HepG2 (cell line): ENCODE measurements at regions not wholly inside any gene's neighbourhood (a gene's known extent, or its start where the extent isn't known, plus 50 kb on each side); places are given as distances from the start of the nearest gene placed in this dataset.

ENCODE experiments used
- ATAC-seq: fragments of 200-7000 bp; cut with Tn5 transposase; 3 replicates; pipeline ENCODE4 v1.9.1; 2020; ENCODE audit warnings: mild to moderate bottlenecking, moderate library complexity
- BruUV-seq: library from RNA; stranded (reverse); fragments of 400-500 nt; replicated peaks from 2 replicates; lab custom pipeline; 2021; lab: Mats Ljungman, UMichigan
- CTCF ChIA-PET: fragments of 300-600 bp; formaldehyde crosslinking; extraction: SDS; loops from one replicate; lab custom pipeline; 2021; ENCODE audit warnings: low total read pairs, inconsistent platforms, low intra/inter-chr PET ratio; lab: Yijun Ruan, JAX
- POLR2A ChIA-PET: fragments of 350-600 bp; sonication (Branson Sonifier 250); formaldehyde crosslinking; loops from one replicate; lab custom pipeline; 2020; ENCODE audit warnings: antibody characterized with exemption, inconsistent platforms; lab: Yijun Ruan, JAX
- DNase-seq: peaks from one replicate; pipeline ENCODE4 v3.0.0-alpha.2; 2015; ENCODE audit warnings: low spot score
- FAIRE-seq: peaks from 3 replicates; lab custom pipeline; 2011; peaks lifted over from hg19 to GRCh38; lab: Jason Lieb, UNC
- H2AFZ ChIP-seq: one replicate; pipeline ENCODE4 v1.6.1; 2011; ENCODE audit warnings: low read length, inconsistent platforms
- H3K27ac ChIP-seq: fragments of 300-600 bp; 3 replicates; pipeline ENCODE4 v1.8.0; 2011; ENCODE audit warnings: mixed run types, mild to moderate bottlenecking, mixed read lengths, low read length, inconsistent platforms; ENCODE audit not compliant: insufficient read depth; ENCODE audit errors: extremely low read length
- H3K27me3 ChIP-seq, 2 experiments: fragments of 200-600 bp in 1 of 2; 2 replicates in 1 of 2; 3 replicates in 1 of 2; pipeline versions ENCODE4 v1.6.0 to v1.8.0; 2011; ENCODE audit warnings: low read length in 2 of 2, mild to moderate bottlenecking in 2 of 2, moderate library complexity in 2 of 2, inconsistent platforms in 1 of 2; ENCODE audit not compliant: insufficient read depth in 2 of 2, control insufficient read depth in 1 of 2
- H3K36me3 ChIP-seq, 2 experiments: fragments of 200-600 bp in 1 of 2; replicated peaks in 1 of 2; 2 replicates in 1 of 2; 3 replicates in 1 of 2; pipeline versions ENCODE4 v1.5.1 to v1.8.0; 2011; ENCODE audit warnings: low read length in 2 of 2, inconsistent platforms in 1 of 2; ENCODE audit not compliant: insufficient read depth in 2 of 2, control insufficient read depth in 1 of 2
- H3K4me1 ChIP-seq: 2 replicates; pipeline ENCODE4 v1.5.1; 2012; ENCODE audit warnings: low read length, inconsistent platforms; ENCODE audit not compliant: insufficient read depth
- H3K4me2 ChIP-seq: 2 replicates; pipeline ENCODE4 v1.6.0; 2011; ENCODE audit warnings: low read depth, low read length, inconsistent platforms
- H3K4me3 ChIP-seq, 3 experiments: fragments of 200-600 bp in 1 of 3; sonication (generic), shearing (Covaris generic) in 1 of 3; replicated peaks in 1 of 3; 2 replicates each; pipeline ENCODE4 v1.5.1; 2011 to 2016; ENCODE audit warnings: low read length in 3 of 3, inconsistent platforms in 2 of 3, low read depth in 2 of 3, mild to moderate bottlenecking in 2 of 3, control low read depth in 1 of 3, mixed read lengths in 1 of 3; ENCODE audit not compliant: insufficient read depth in 1 of 3
- H3K79me2 ChIP-seq: one replicate; pipeline ENCODE4 v1.6.1; 2011; ENCODE audit warnings: low read length, inconsistent platforms; ENCODE audit not compliant: insufficient read depth
- H3K9ac ChIP-seq: 2 replicates; pipeline ENCODE4 v1.6.0; 2011; ENCODE audit warnings: mild to moderate bottlenecking, low read depth, low read length, inconsistent platforms; ENCODE audit not compliant: insufficient read depth
- H3K9me3 ChIP-seq: 2 replicates; pipeline ENCODE4 v1.5.1; 2012; ENCODE audit warnings: mild to moderate bottlenecking, low read length
- H4K20me1 ChIP-seq: 2 replicates; pipeline ENCODE4 v1.6.0; 2011; ENCODE audit warnings: inconsistent platforms, mild to moderate bottlenecking, low read length, moderate library complexity; ENCODE audit not compliant: insufficient read depth
- FOXA3 ChIP-seq: IDR thresholded peaks from 2 replicates; pipeline ENCODE4 v1.6.1; 2016; ENCODE audit warnings: missing genetic modification reagents, missing compliant biosample characterization
- GATA4 ChIP-seq: sonication (generic); IDR thresholded peaks from 2 replicates; pipeline ENCODE4 v1.6.1; 2016; ENCODE audit warnings: antibody characterized with exemption, low read depth, borderline replicate concordance
- MAFF ChIP-seq: IDR thresholded peaks from 2 replicates; pipeline ENCODE4 v1.6.1; 2011; ENCODE audit warnings: low read depth, low read length, improper control_type of control experiment
- RBAK ChIP-seq: sonication (generic); formaldehyde crosslinking; IDR thresholded peaks from 2 replicates; pipeline ENCODE4 v1.5.1; 2020; ENCODE audit warnings: mild to moderate bottlenecking, missing genetic modification reagents
- RXRB ChIP-seq: IDR thresholded peaks from 2 replicates; pipeline ENCODE4 v1.6.1; 2016; ENCODE audit warnings: borderline replicate concordance, missing genetic modification reagents, missing compliant biosample characterization
- TFDP1 ChIP-seq: IDR thresholded peaks from 2 replicates; pipeline ENCODE4 v1.6.1; 2016; ENCODE audit warnings: missing compliant biosample characterization, missing genetic modification reagents, borderline replicate concordance
- ZC3H13 ChIP-seq: sonication (generic); formaldehyde crosslinking; IDR thresholded peaks from 2 replicates; pipeline ENCODE4 v1.8.1; 2023; ENCODE audit warnings: mild to moderate bottlenecking, missing genetic modification reagents, moderate library complexity
- ZEB1 ChIP-seq: IDR thresholded peaks from 2 replicates; pipeline ENCODE4 v1.6.1; 2012; ENCODE audit warnings: mild to moderate bottlenecking, low read depth, inconsistent platforms; ENCODE audit not compliant: insufficient replicate concordance
- ZFP1 ChIP-seq: IDR thresholded peaks from 2 replicates; pipeline ENCODE4 v1.6.1; 2016
- ZNF18 ChIP-seq: sonication (generic); formaldehyde crosslinking; IDR thresholded peaks from 2 replicates; pipeline ENCODE4 v1.8.0; 2022; ENCODE audit warnings: mild to moderate bottlenecking, missing genetic modification reagents; ENCODE audit not compliant: insufficient replicate concordance
- ZNF543 ChIP-seq: sonication (generic); formaldehyde crosslinking; IDR thresholded peaks from 2 replicates; pipeline ENCODE4 v1.4.0; 2020; ENCODE audit warnings: mild to moderate bottlenecking, missing genetic modification reagents
- ZNF709 ChIP-seq: sonication (generic); formaldehyde crosslinking; IDR thresholded peaks from 2 replicates; pipeline ENCODE4 v1.5.0; 2020; ENCODE audit warnings: mild to moderate bottlenecking, missing genetic modification reagents
- ZNF772 ChIP-seq: sonication (generic); formaldehyde crosslinking; IDR thresholded peaks from 2 replicates; pipeline ENCODE4 v1.5.0; 2020; ENCODE audit warnings: mild to moderate bottlenecking, missing genetic modification reagents
- ZNF839 ChIP-seq: sonication (generic); formaldehyde crosslinking; IDR thresholded peaks from 2 replicates; pipeline ENCODE4 v1.4.0; 2020; ENCODE audit warnings: missing genetic modification reagents, mild to moderate bottlenecking, borderline replicate concordance
- ZSCAN25 ChIP-seq: sonication (generic); formaldehyde crosslinking; IDR thresholded peaks from 2 replicates; pipeline ENCODE4 v1.8.0; 2022; ENCODE audit warnings: mild to moderate bottlenecking, missing genetic modification reagents
- WGBS: methylation state at CpG from one replicate; pipeline ENCODE4 v1.1.6; 2017; ENCODE audit warnings: low lambda C conversion rate; 5-methylcytosine and 5-hydroxymethylcytosine counted together
- in situ Hi-C: cut with HindIII; loops from 2 replicates; pipeline ENCODE4 v1.10.0; 2017; ENCODE audit warnings: low pct_unique_long_range_greater_than_20kb; ENCODE audit not compliant: extremely low pct_ligation_motif_present
- intact Hi-C: fragments of 100-400 bp; cut with micrococcal nuclease; formaldehyde crosslinking; loops from one replicate; pipeline ENCODE4 v1.10.0; 2022; ENCODE audit not compliant: unreplicated experiment
- TF ChIP-seq, protein P1 (sequence below), 2 experiments: fragments of 450-650 bp in 1 of 2; sonication (generic) in 1 of 2; formaldehyde crosslinking; IDR thresholded peaks; 2 replicates each; pipeline versions ENCODE4 v1.5.0 to v1.8.0; 2020 to 2022; ENCODE audit warnings: mild to moderate bottlenecking in 1 of 2, missing genetic modification reagents in 1 of 2
- TF ChIP-seq, protein P2 (sequence below): IDR thresholded peaks from 2 replicates; pipeline ENCODE4 v1.6.1; 2012; ENCODE audit warnings: low read length, improper control_type of control experiment

DNA sequence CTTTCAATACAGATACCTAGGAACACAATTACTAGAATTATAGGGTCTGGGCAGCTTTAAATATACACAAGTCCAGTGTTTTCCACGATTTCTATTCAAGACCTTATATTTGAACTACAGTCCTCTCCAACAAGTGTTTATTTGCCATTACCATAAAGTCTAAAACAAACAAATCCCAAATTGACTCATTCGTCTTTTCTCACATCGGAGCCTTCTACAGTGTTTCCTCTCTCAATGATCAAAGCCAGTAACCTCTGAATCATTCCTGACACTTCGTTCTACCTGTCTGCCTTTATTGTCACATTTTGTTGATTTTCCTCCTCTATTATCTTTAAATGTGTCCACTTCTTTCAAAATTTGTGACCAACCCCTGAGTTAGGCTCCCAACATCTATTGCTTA is 1356.5 kb upstream of the SLC10A2 start:
- no peak overlapping the region for H3K27ac ChIP-seq
- H3K4me3 ChIP-seq = no peak overlapping the region
- H3K4me2 ChIP-seq = no peak overlapping the region
- ATAC-seq (no peak), FAIRE-seq (no peak), DNase-seq (no peak)
- no TSS peak for BruUV-seq
- no peaks in the 10 kb centered on the region for H3K4me1 ChIP-seq
- peaks cover 40% of the 10 kb centered on the region for H3K9me3 ChIP-seq
- intact Hi-C loops = no loop called here
- no peaks in the 10 kb centered on the region for H3K36me3 ChIP-seq
- POLR2A ChIA-PET = no interaction called here
- in situ Hi-C loops = no loop called here
- no peaks in the 10 kb centered on the region for H4K20me1 ChIP-seq
- no peaks in the 10 kb centered on the region for H3K79me2 ChIP-seq
- no peaks in the 10 kb centered on the region for H3K27me3 ChIP-seq
- H3K9ac ChIP-seq = no peak overlapping the region
- H2AFZ ChIP-seq = no peak overlapping the region
- 1% methylated on average over 4 of the region's 4 CpGs for WGBS
- CTCF ChIA-PET = no interaction called here
- TF ChIP-seq ZNF839 (CRISPR knock-in tag) (no peak), ZC3H13 (no peak), ZNF772 (CRISPR knock-in tag) (no peak), TFDP1 (CRISPR knock-in tag) (no peak), ZNF709 (CRISPR knock-in tag) (no peak), ZNF18 (CRISPR knock-in tag) (no peak), ZSCAN25 (CRISPR knock-in tag) (no peak), MAFF (no peak), RBAK (CRISPR knock-in tag) (no peak), FOXA3 (CRISPR knock-in tag) (no peak), GATA4 (no peak), ZFP1 (CRISPR knock-in tag) (no peak), ZNF543 (CRISPR knock-in tag) (no peak), RXRB (CRISPR knock-in tag) (no peak), ZEB1 (no peak)
- TF ChIP-seq, protein P1, sequence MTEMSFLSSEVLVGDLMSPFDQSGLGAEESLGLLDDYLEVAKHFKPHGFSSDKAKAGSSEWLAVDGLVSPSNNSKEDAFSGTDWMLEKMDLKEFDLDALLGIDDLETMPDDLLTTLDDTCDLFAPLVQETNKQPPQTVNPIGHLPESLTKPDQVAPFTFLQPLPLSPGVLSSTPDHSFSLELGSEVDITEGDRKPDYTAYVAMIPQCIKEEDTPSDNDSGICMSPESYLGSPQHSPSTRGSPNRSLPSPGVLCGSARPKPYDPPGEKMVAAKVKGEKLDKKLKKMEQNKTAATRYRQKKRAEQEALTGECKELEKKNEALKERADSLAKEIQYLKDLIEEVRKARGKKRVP (CRISPR knock-in tag; IDR thresholded peaks at IDR 0.05) = no peak
- TF ChIP-seq, protein P2, sequence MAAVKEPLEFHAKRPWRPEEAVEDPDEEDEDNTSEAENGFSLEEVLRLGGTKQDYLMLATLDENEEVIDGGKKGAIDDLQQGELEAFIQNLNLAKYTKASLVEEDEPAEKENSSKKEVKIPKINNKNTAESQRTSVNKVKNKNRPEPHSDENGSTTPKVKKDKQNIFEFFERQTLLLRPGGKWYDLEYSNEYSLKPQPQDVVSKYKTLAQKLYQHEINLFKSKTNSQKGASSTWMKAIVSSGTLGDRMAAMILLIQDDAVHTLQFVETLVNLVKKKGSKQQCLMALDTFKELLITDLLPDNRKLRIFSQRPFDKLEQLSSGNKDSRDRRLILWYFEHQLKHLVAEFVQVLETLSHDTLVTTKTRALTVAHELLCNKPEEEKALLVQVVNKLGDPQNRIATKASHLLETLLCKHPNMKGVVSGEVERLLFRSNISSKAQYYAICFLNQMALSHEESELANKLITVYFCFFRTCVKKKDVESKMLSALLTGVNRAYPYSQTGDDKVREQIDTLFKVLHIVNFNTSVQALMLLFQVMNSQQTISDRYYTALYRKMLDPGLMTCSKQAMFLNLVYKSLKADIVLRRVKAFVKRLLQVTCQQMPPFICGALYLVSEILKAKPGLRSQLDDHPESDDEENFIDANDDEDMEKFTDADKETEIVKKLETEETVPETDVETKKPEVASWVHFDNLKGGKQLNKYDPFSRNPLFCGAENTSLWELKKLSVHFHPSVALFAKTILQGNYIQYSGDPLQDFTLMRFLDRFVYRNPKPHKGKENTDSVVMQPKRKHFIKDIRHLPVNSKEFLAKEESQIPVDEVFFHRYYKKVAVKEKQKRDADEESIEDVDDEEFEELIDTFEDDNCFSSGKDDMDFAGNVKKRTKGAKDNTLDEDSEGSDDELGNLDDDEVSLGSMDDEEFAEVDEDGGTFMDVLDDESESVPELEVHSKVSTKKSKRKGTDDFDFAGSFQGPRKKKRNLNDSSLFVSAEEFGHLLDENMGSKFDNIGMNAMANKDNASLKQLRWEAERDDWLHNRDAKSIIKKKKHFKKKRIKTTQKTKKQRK = no peak
